Left cardiac atrium (tissue), 4 donors: ENCODE measurements at regions not wholly inside any gene's neighbourhood (a gene's known extent, or its start where the extent isn't known, plus 50 kb on each side); places are given as distances from the start of the nearest gene placed in this dataset.
"Not testable (repeated sequence)": the region's sequence is repeated elsewhere in the genome, so short reads cannot be mapped to it uniquely, and the experiment has no call there.

ENCODE experiments used
- ATAC-seq, 2 donors: fragments of 200-7000 bp; cut with Tn5 transposase; one replicate each; pipeline ENCODE4 v1.9.1; 2020; ENCODE audit warnings: mild to moderate bottlenecking in 2 of 2, moderate library complexity in 2 of 2
- DNase-seq: peaks from one replicate; pipeline ENCODE4 v3.0.0-alpha.2; 2020
- intact Hi-C, 2 donors: fragments of 100-400 bp; cut with DNase I; formaldehyde crosslinking; loops; one replicate each; pipeline versions ENCODE4 v1.14.1 to v1.15.1; 2022 to 2023
- donor health status: DM: no; HTN: yes; CAD: no.
- donor health status: DM: no; HTN: yes; CAD: no; lungs with severe emphysema.
- donor health status: DM: yes; HTN: yes; CAD: no.
- donor health status: Dilated cardiomyopathy.

GRCh38 chr3:152202976-152203626, 65.6 kb upstream of the MBNL1 start:
- DNase-seq (no peak), ATAC-seq (peak in 1 of 2 donors; percentile 29)
- intact Hi-C loops, result no loop called here

GRCh38 chr3:152203652-152204051, 65.1 kb upstream of the MBNL1 start:
- DNase-seq (no peak), ATAC-seq (no peak)
- intact Hi-C loops, result no loop called here

- ATAC-seq (no peak), DNase-seq (no peak)
- intact Hi-C loops, result no loop called here
Measured at GRCh38 chr3:152204218-152204617, 64.5 kb upstream of the MBNL1 start.

GRCh38 chr3:152205097-152205593, 63.6 kb upstream of the MBNL1 start:
- intact Hi-C loops, result no loop called here
- no peak for DNase-seq
- peak; percentile 29 to 50 for ATAC-seq

GRCh38 chr3:152206243-152206760, 62.4 kb upstream of the MBNL1 start:
- ATAC-seq (no peak), DNase-seq (no peak)
- intact Hi-C loops, result no loop called here

- intact Hi-C loops, result no loop called here
- ATAC-seq, result no peak
- no peak for DNase-seq
Measured at GRCh38 chr3:152208439-152208838, 60.3 kb upstream of the MBNL1 start.

- intact Hi-C loops, result no loop called here
- no peak for ATAC-seq
Measured at GRCh38 chr3:152209060-152209459, 59.7 kb upstream of the MBNL1 start.

GRCh38 chr3:152209776-152210175, 59.0 kb upstream of the MBNL1 start:
- intact Hi-C loops, result no loop called here
- no peak for ATAC-seq
- DNase-seq, result no peak

More at GRCh38 chr3:152209060-152209459, 59.7 kb upstream of the MBNL1 start:
- no peak for DNase-seq

- DNase-seq (no peak), ATAC-seq (no peak)
- intact Hi-C loops, result no loop called here
Measured at GRCh38 chr3:152210697-152211096, 58.0 kb upstream of the MBNL1 start.

- ATAC-seq, result no peak
- DNase-seq, result no peak
- intact Hi-C loops, result no loop called here
Measured at GRCh38 chr3:152211655-152212054, 57.1 kb upstream of the MBNL1 start.

GRCh38 chr3:152213203-152213602, 55.5 kb upstream of the MBNL1 start:
- ATAC-seq (peak in 1 of 2 donors; percentile 77), DNase-seq (no peak)
- intact Hi-C loops, result no loop called here

GRCh38 chr3:152213938-152214337, 54.8 kb upstream of the MBNL1 start:
- no peak for ATAC-seq
- intact Hi-C loops, result no loop called here
- DNase-seq, result no peak

GRCh38 chr3:152216960-152217865, 51.5 kb upstream of the MBNL1 start:
- intact Hi-C loops, DNase-seq, ATAC-seq: not testable (repeated sequence)

GRCh38 chr3:152218602-152219001, 50.1 kb upstream of the MBNL1 start:
- intact Hi-C loops, result no loop called here
- no peak for ATAC-seq
- DNase-seq, result no peak
